GM12878 (cell line): ENCODE measurements at regions not wholly inside any gene's neighbourhood (a gene's known extent, or its start where the extent isn't known, plus 50 kb on each side); places are given as distances from the start of the nearest gene placed in this dataset.

Experiments
- ATAC-seq: fragments of 200-7000 bp; cut with Tn5 transposase; 3 replicates; pipeline ENCODE4 v1.9.1; 2020; ENCODE audit warnings: mild to moderate bottlenecking, moderate library complexity
- BruUV-seq: library from RNA; stranded (reverse); fragments of 400-500 nt; replicated peaks from 2 replicates; lab custom pipeline; 2021; lab: Mats Ljungman, UMichigan
- CTCF ChIA-PET: fragments of 300-600 bp; sonication (Branson Sonifier 250); formaldehyde crosslinking; extraction: SDS; loops from one replicate; lab custom pipeline; 2021; ENCODE audit warnings: inconsistent platforms; lab: Yijun Ruan, JAX
- POLR2A ChIA-PET: fragments of 350-600 bp; formaldehyde crosslinking; extraction: SDS; loops from one replicate; lab custom pipeline; 2021; ENCODE audit warnings: inconsistent platforms; lab: Charles Lee
- RAD21 ChIA-PET: fragments of 300-600 bp; sonication (Branson Sonifier 250); formaldehyde crosslinking; loops from one replicate; lab custom pipeline; 2023; ENCODE audit warnings: antibody characterized with exemption; ENCODE audit not compliant: unreplicated experiment; lab: Charles Lee
- SMC1A ChIA-PET: fragments of 300-600 bp; sonication (Branson Sonifier 250); formaldehyde crosslinking; loops from one replicate; lab custom pipeline; 2023; ENCODE audit not compliant: unreplicated experiment, uncharacterized antibody; lab: Charles Lee
- DNase-seq: peaks from one replicate; pipeline ENCODE4 v3.0.0-alpha.2; 2011; ENCODE audit warnings: low read depth, low spot score
- FAIRE-seq: peaks from 3 replicates; lab custom pipeline; 2011; peaks lifted over from hg19 to GRCh38; lab: Jason Lieb, UNC
- H2AFZ ChIP-seq: 2 replicates; pipeline ENCODE4 v1.6.0; 2011; ENCODE audit warnings: low read depth, low read length, control low read depth; ENCODE audit not compliant: control insufficient read depth
- H3K27ac ChIP-seq: 2 replicates; pipeline ENCODE4 v1.5.1; 2011; ENCODE audit warnings: control low read depth; ENCODE audit not compliant: control insufficient read depth, insufficient read depth
- H3K27me3 ChIP-seq, 2 experiments: replicated peaks in 1 of 2; 2 replicates each; pipeline versions ENCODE4 v1.6.0 to v1.6.1; 2011; ENCODE audit warnings: low read length in 1 of 2; ENCODE audit not compliant: control insufficient read depth in 2 of 2, insufficient read depth in 2 of 2
- H3K36me3 ChIP-seq, 2 experiments: 2 replicates each; pipeline ENCODE4 v1.5.1; 2011; ENCODE audit warnings: low read length in 1 of 2; ENCODE audit not compliant: control insufficient read depth in 2 of 2, insufficient read depth in 2 of 2
- H3K4me1 ChIP-seq: 2 replicates; pipeline ENCODE4 v1.6.1; 2011; ENCODE audit warnings: mild to moderate bottlenecking, low read length, moderate library complexity, mixed read lengths; ENCODE audit not compliant: control insufficient read depth, insufficient read depth
- H3K4me2 ChIP-seq: 2 replicates; pipeline ENCODE4 v1.6.0; 2011; ENCODE audit warnings: control low read depth; ENCODE audit not compliant: control insufficient read depth, insufficient read depth
- H3K4me3 ChIP-seq: fragments of 200-600 bp; sonication (generic); 2 replicates; pipeline ENCODE4 v1.5.1; 2016
- H3K79me2 ChIP-seq: 2 replicates; pipeline ENCODE4 v1.6.0; 2011; ENCODE audit warnings: low read length; ENCODE audit not compliant: control insufficient read depth, insufficient read depth
- H3K9ac ChIP-seq: 2 replicates; pipeline ENCODE4 v1.8.0; 2011; ENCODE audit warnings: low read length, control low read depth, mixed read lengths; ENCODE audit not compliant: control insufficient read depth, insufficient read depth
- H3K9me3 ChIP-seq: replicated peaks from 3 replicates; pipeline ENCODE4 v1.5.1; 2011; ENCODE audit warnings: mild to moderate bottlenecking, low read length; ENCODE audit not compliant: control insufficient read depth, insufficient read depth
- H4K20me1 ChIP-seq: 2 replicates; pipeline ENCODE4 v1.6.0; 2011; ENCODE audit not compliant: control insufficient read depth, insufficient read depth
- BHLHE40 ChIP-seq, 2 experiments: fragments of 450-650 bp in 1 of 2; IDR thresholded peaks; 2 replicates each; pipeline ENCODE4 v1.6.1; 2011 to 2017; ENCODE audit warnings: low read depth in 2 of 2, borderline replicate concordance in 1 of 2, improper control_type of control experiment in 1 of 2, low read length in 1 of 2, mild to moderate bottlenecking in 1 of 2
- DPF2 ChIP-seq: fragments of 450-650 bp; IDR thresholded peaks from 2 replicates; pipeline ENCODE4 v1.6.1; 2017; ENCODE audit warnings: mild to moderate bottlenecking
- EGR1 ChIP-seq, 2 experiments: IDR thresholded peaks; 1 replicate in 1 of 2; 2 replicates in 1 of 2; pipeline ENCODE4 v1.6.1; 2011 to 2012; ENCODE audit warnings: low read depth in 2 of 2, low read length in 2 of 2, borderline replicate concordance in 1 of 2, mild to moderate bottlenecking in 1 of 2, moderate library complexity in 1 of 2
- IKZF1 ChIP-seq: fragments of 450-650 bp; conservative IDR thresholded peaks from 2 replicates; pipeline ENCODE4 v1.6.1; 2017; ENCODE audit warnings: antibody characterized with exemption, mild to moderate bottlenecking
- IKZF2 ChIP-seq, 2 experiments: fragments of 450-650 bp; IDR thresholded peaks; 2 replicates each; pipeline ENCODE4 v1.6.1; 2017; ENCODE audit warnings: mild to moderate bottlenecking in 2 of 2, moderate library complexity in 2 of 2
- JUND ChIP-seq: IDR thresholded peaks from 2 replicates; pipeline ENCODE4 v1.6.1; 2012; ENCODE audit warnings: low read depth, mild to moderate bottlenecking, low read length, improper control_type of control experiment, moderate library complexity
- KLF5 ChIP-seq: fragments of 450-650 bp; IDR thresholded peaks from 2 replicates; pipeline ENCODE4 v1.6.1; 2014; ENCODE audit warnings: mild to moderate bottlenecking; ENCODE audit not compliant: partially characterized antibody
- MEF2B ChIP-seq: fragments of 450-650 bp; IDR thresholded peaks from 2 replicates; pipeline ENCODE4 v1.6.1; 2018; ENCODE audit warnings: mild to moderate bottlenecking, moderate library complexity; ENCODE audit not compliant: partially characterized antibody, poor library complexity, severe bottlenecking
- MTA2 ChIP-seq: fragments of 450-650 bp; IDR thresholded peaks from 2 replicates; pipeline ENCODE4 v1.6.1; 2016; ENCODE audit warnings: low read depth, mild to moderate bottlenecking, moderate library complexity
- NR2F1 ChIP-seq: fragments of 450-650 bp; conservative IDR thresholded peaks from 2 replicates; pipeline ENCODE4 v1.6.1; 2017; ENCODE audit warnings: mild to moderate bottlenecking
- PAX5 ChIP-seq: IDR thresholded peaks from 2 replicates; pipeline ENCODE4 v1.6.1; 2011; ENCODE audit warnings: low read depth, low read length, borderline replicate concordance
- WGBS: methylation state at CpG from one replicate; pipeline ENCODE4 v1.1.6; 2016; ENCODE audit warnings: low lambda C conversion rate; ENCODE audit not compliant: insufficient replicate concordance, insufficient coverage; ENCODE audit errors: missing lambda C conversion rate; 5-methylcytosine and 5-hydroxymethylcytosine counted together
- in situ Hi-C: fragments of 300-500 bp; cut with MboI; formaldehyde crosslinking; loops from 9 replicates; pipeline ENCODE4 v1.14.3; 2018; ENCODE audit warnings: mixed read lengths
- intact Hi-C: fragments of 100-400 bp; cut with micrococcal nuclease; formaldehyde crosslinking; loops from one replicate; pipeline ENCODE4 v1.14.2; 2022; ENCODE audit not compliant: unreplicated experiment

DNA sequence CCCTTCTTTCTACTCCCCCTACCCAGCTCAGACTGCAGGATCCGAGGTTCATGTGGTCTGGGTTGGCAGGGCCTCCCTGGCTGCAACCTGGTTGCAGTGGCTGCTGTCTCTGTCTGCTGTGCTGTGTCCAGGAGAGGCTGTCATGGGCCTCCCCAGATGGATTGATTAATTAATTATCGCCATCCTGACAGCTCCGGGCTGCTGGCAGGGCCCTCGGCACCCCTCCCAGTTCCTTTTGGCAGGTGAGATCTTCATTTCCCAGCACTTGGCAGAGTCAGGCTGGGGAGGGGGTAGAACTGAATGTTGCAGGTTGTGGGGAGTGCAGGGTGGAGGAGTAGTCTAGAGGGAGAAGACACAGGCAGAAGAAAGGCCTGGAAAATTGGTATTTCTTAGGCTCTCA, 56.7 kb upstream of the ZFAND3 start:
- RAD21 ChIA-PET = interaction anchor here (2.1 kb wide), 2 partner anchors 20 to 56 kb away, joined by 7 to 16 read pairs; partner anchors contain the start of gene ZFAND3

GRCh38 chr6:37761554-37762271, 57.8 kb upstream of the ZFAND3 start:
- Histone ChIP-seq H3K9ac (no peak overlapping the region), H3K4me1 (no peaks in the 10 kb centered on the region), H3K27me3 (no peaks in the 10 kb centered on the region), H3K79me2 (no peaks in the 10 kb centered on the region), H4K20me1 (no peaks in the 10 kb centered on the region), H3K36me3 (no peaks in the 10 kb centered on the region), H2AFZ (no peak overlapping the region), H3K27ac (no peak overlapping the region), H3K4me3 (no peak overlapping the region), H3K4me2 (no peak overlapping the region), H3K9me3 (no peaks in the 10 kb centered on the region)
- ChIA-PET CTCF (interaction anchor here (0.7 to 3.6 kb wide), 13 partner anchors 8 to 732 kb away, joined by 3 to 11 read pairs (median 5); no protein-coding TSS in a partner anchor), RAD21 (interaction anchor here (0.5 to 2.1 kb wide), 12 partner anchors 11 to 255 kb away, joined by 3 to 16 read pairs (median 4); partner anchors contain the start of gene ZFAND3), SMC1A (interaction anchor here (0.7 to 2.5 kb wide), 17 partner anchors 14 to 809 kb away, joined by 3 to 13 read pairs (median 4); no protein-coding TSS in a partner anchor), POLR2A (interaction anchor here (0.5 to 2.1 kb wide), 4 partner anchors 22 to 944 kb away, joined by 3 to 6 read pairs (median 4); no protein-coding TSS in a partner anchor)
- WGBS = 51% methylated on average over 11 of the region's 11 CpGs
- intact Hi-C loops = no loop called here
- no peak for DNase-seq
- in situ Hi-C loops = no loop called here
- BruUV-seq = no TSS peak
- FAIRE-seq = no peak
- peak; percentile 81 for ATAC-seq
- TF ChIP-seq EGR1 (IDR thresholded peaks at IDR 0.05; ENCODE audit: borderline replicate concordance in 1 of 2, low read depth in 2 of 2, low read length in 2 of 2) (no peak), IKZF1 (peak; percentile 72), IKZF2 (IDR thresholded peaks at IDR 0.05) (peak; percentile 45 to 60; a peak in 2 of 4 replicates), MEF2B (peak; percentile 80), NR2F1 (peak; percentile 39; the same call in 1 of the 2 replicates), BHLHE40 (IDR thresholded peaks at IDR 0.05; ENCODE audit: borderline replicate concordance in 1 of 2, low read depth in 2 of 2, low read length in 1 of 2) (peak in 1 of 2 experiments; percentile 41; a peak in 1 of 4 replicates), PAX5 (no peak), MTA2 (peak; percentile 40; the same call in 1 of the 2 replicates), DPF2 (0 out of 2 replicates have a peak, but pooled peaks have one; percentile 36)

More for the DNA sequence above, 56.7 kb upstream of the ZFAND3 start:
- Histone ChIP-seq H3K4me3 (no peak overlapping the region), H3K27me3 (no peaks in the 10 kb centered on the region), H3K9me3 (no peaks in the 10 kb centered on the region), H2AFZ (no peak overlapping the region), H3K79me2 (no peaks in the 10 kb centered on the region), H3K4me1 (no peaks in the 10 kb centered on the region), H4K20me1 (no peaks in the 10 kb centered on the region), H3K36me3 (no peaks in the 10 kb centered on the region), H3K27ac (no peak overlapping the region), H3K4me2 (no peak overlapping the region), H3K9ac (no peak overlapping the region)
- POLR2A ChIA-PET = interaction anchor here (0.5 to 2.1 kb wide), 3 partner anchors 12 to 21 kb away, joined by 3 to 6 read pairs (median 3); no protein-coding TSS in a partner anchor
- no TSS peak for BruUV-seq
- ATAC-seq (no peak), DNase-seq (no peak), FAIRE-seq (no peak)
- WGBS = 24% methylated on average over 4 of the region's 4 CpGs
- TF ChIP-seq KLF5 (no peak), JUND (no peak), BHLHE40 (IDR thresholded peaks at IDR 0.05; ENCODE audit: borderline replicate concordance in 1 of 2, low read depth in 2 of 2, low read length in 1 of 2) (no peak)
- in situ Hi-C loops (no loop called here), intact Hi-C loops (no loop called here)
- SMC1A ChIA-PET = interaction anchor here (1.4 to 2.2 kb wide), 3 partner anchors 23 to 55 kb away, joined by 5 to 8 read pairs (median 6); no protein-coding TSS in a partner anchor
- CTCF ChIA-PET = interaction anchor here (0.8 to 1.3 kb wide), 2 partner anchors 17 to 20 kb away, joined by 3 to 5 read pairs; no protein-coding TSS in a partner anchor
